Activated T-helper 1 cell treated with anti-CD3 and anti-CD28 coated beads, Interleukin-12 subunit alpha, Interleukin-12 subunit beta, Interleukin-2, Interleukin-4 antibody, amounts not matched to agents 30 ng/mL and 10 ng/mL and 1 ng/mL, durations not matched to agents 14 hours and 24 hours and 36 hours (primary cell): ENCODE measurements at regions not wholly inside any gene's neighbourhood (a gene's known extent, or its start where the extent isn't known, plus 50 kb on each side); places are given as distances from the start of the nearest gene placed in this dataset.

Experiments
- DNase-seq: peaks from one replicate; pipeline ENCODE4 v3.0.0; 2021; ENCODE audit warnings: low spot score
- H3K27ac Mint-ChIP-seq: one replicate; pipeline ENCODE4 v1.8.0; 2021; ENCODE audit warnings: mild to moderate bottlenecking, mixed read lengths
- H3K27me3 Mint-ChIP-seq: one replicate; pipeline ENCODE4 v1.8.0; 2022; ENCODE audit warnings: mild to moderate bottlenecking, moderate library complexity, mixed read lengths; ENCODE audit not compliant: insufficient read depth
- H3K36me3 Mint-ChIP-seq: one replicate; pipeline ENCODE4 v1.8.0; 2021; ENCODE audit warnings: low read depth, mixed read lengths
- H3K4me1 Mint-ChIP-seq: one replicate; pipeline ENCODE4 v1.8.0; 2021; ENCODE audit warnings: low read depth, mixed read lengths
- H3K4me3 Mint-ChIP-seq: one replicate; pipeline ENCODE4 v1.8.0; 2021; ENCODE audit warnings: mild to moderate bottlenecking, moderate library complexity, mixed read lengths
- H3K9me3 Mint-ChIP-seq: one replicate; pipeline ENCODE4 v1.8.0; 2021; ENCODE audit warnings: mixed read lengths
- intact Hi-C: fragments of 100-400 bp; cut with micrococcal nuclease; formaldehyde crosslinking; loops from one replicate; pipeline ENCODE4 v1.15.1; 2024

GRCh38 chr7:32169228-32169627, 99.0 kb upstream of the PDE1C start:
- Mint-ChIP-seq H3K9me3 (no peaks in the 10 kb centered on the region), H3K36me3 (no peaks in the 10 kb centered on the region), H3K4me3 (no peak overlapping the region), H3K27me3 (no peaks in the 10 kb centered on the region), H3K4me1 (no peaks in the 10 kb centered on the region), H3K27ac (no peak overlapping the region)
- intact Hi-C loops = no loop called here
- DNase-seq = no peak

GRCh38 chr7:32167815-32168214, 97.6 kb upstream of the PDE1C start:
- Mint-ChIP-seq H3K4me1 (no peaks in the 10 kb centered on the region), H3K36me3 (no peaks in the 10 kb centered on the region), H3K9me3 (no peaks in the 10 kb centered on the region), H3K27ac (no peak overlapping the region), H3K27me3 (no peaks in the 10 kb centered on the region), H3K4me3 (no peak overlapping the region)
- DNase-seq = no peak
- intact Hi-C loops = no loop called here

- Mint-ChIP-seq H3K4me3 (no peak overlapping the region), H3K36me3 (no peaks in the 10 kb centered on the region), H3K27me3 (no peaks in the 10 kb centered on the region), H3K4me1 (no peaks in the 10 kb centered on the region), H3K9me3 (no peaks in the 10 kb centered on the region), H3K27ac (no peak overlapping the region)
- intact Hi-C loops = no loop called here
- no peak for DNase-seq
Observed at GRCh38 chr7:32167256-32167655, 97.0 kb upstream of the PDE1C start.

- no peaks in the 10 kb centered on the region for H3K9me3 Mint-ChIP-seq
- H3K4me1 Mint-ChIP-seq = no peaks in the 10 kb centered on the region
- H3K4me3 Mint-ChIP-seq = no peak overlapping the region
- H3K27ac Mint-ChIP-seq = no peak overlapping the region
- no peaks in the 10 kb centered on the region for H3K27me3 Mint-ChIP-seq
- DNase-seq = no peak
- intact Hi-C loops = no loop called here
- no peaks in the 10 kb centered on the region for H3K36me3 Mint-ChIP-seq
Observed at GRCh38 chr7:32164341-32164996, 94.3 kb upstream of the PDE1C start.

GRCh38 chr7:32163896-32164295, 93.7 kb upstream of the PDE1C start:
- Mint-ChIP-seq H3K4me1 (no peaks in the 10 kb centered on the region), H3K27ac (no peak overlapping the region), H3K27me3 (no peaks in the 10 kb centered on the region), H3K9me3 (no peaks in the 10 kb centered on the region), H3K36me3 (no peaks in the 10 kb centered on the region), H3K4me3 (no peak overlapping the region)
- no peak for DNase-seq
- intact Hi-C loops = no loop called here

- Mint-ChIP-seq H3K9me3 (no peaks in the 10 kb centered on the region), H3K36me3 (no peaks in the 10 kb centered on the region), H3K4me3 (no peak overlapping the region), H3K27me3 (no peaks in the 10 kb centered on the region), H3K4me1 (no peaks in the 10 kb centered on the region), H3K27ac (no peak overlapping the region)
- intact Hi-C loops = no loop called here
- no peak for DNase-seq
Observed at GRCh38 chr7:32163141-32163806, 93.1 kb upstream of the PDE1C start.

- no peaks in the 10 kb centered on the region for H3K4me1 Mint-ChIP-seq
- DNase-seq = no peak
- no peaks in the 10 kb centered on the region for H3K36me3 Mint-ChIP-seq
- H3K27ac Mint-ChIP-seq = no peak overlapping the region
- intact Hi-C loops = no loop called here
- no peaks in the 10 kb centered on the region for H3K9me3 Mint-ChIP-seq
- no peak overlapping the region for H3K4me3 Mint-ChIP-seq
- no peaks in the 10 kb centered on the region for H3K27me3 Mint-ChIP-seq
Observed at GRCh38 chr7:32161708-32162107, 91.5 kb upstream of the PDE1C start.

GRCh38 chr7:32158751-32159745, 88.8 kb upstream of the PDE1C start:
- intact Hi-C loops = no loop called here
- no peak for DNase-seq
- Mint-ChIP-seq H3K4me1 (no peaks in the 10 kb centered on the region), H3K27me3 (no peaks in the 10 kb centered on the region), H3K4me3 (no peak overlapping the region), H3K9me3 (no peaks in the 10 kb centered on the region), H3K36me3 (no peaks in the 10 kb centered on the region), H3K27ac (no peak overlapping the region)

- no peaks in the 10 kb centered on the region for H3K36me3 Mint-ChIP-seq
- H3K27me3 Mint-ChIP-seq = no peaks in the 10 kb centered on the region
- intact Hi-C loops = no loop called here
- no peaks in the 10 kb centered on the region for H3K4me1 Mint-ChIP-seq
- no peak for DNase-seq
- no peaks in the 10 kb centered on the region for H3K9me3 Mint-ChIP-seq
- H3K27ac Mint-ChIP-seq = no peak overlapping the region
- no peak overlapping the region for H3K4me3 Mint-ChIP-seq
Observed at GRCh38 chr7:32158076-32158475, 87.9 kb upstream of the PDE1C start.

GRCh38 chr7:32155712-32156111, 85.5 kb upstream of the PDE1C start:
- no peak for DNase-seq
- Mint-ChIP-seq H3K36me3 (no peaks in the 10 kb centered on the region), H3K4me3 (no peak overlapping the region), H3K9me3 (no peaks in the 10 kb centered on the region), H3K27me3 (no peaks in the 10 kb centered on the region), H3K27ac (no peak overlapping the region), H3K4me1 (no peaks in the 10 kb centered on the region)
- intact Hi-C loops = no loop called here

GRCh38 chr7:32154797-32155196, 84.6 kb upstream of the PDE1C start:
- Mint-ChIP-seq H3K4me3 (no peak overlapping the region), H3K27ac (no peak overlapping the region), H3K36me3 (no peaks in the 10 kb centered on the region), H3K9me3 (no peaks in the 10 kb centered on the region), H3K4me1 (no peaks in the 10 kb centered on the region), H3K27me3 (no peaks in the 10 kb centered on the region)
- intact Hi-C loops = no loop called here
- DNase-seq = no peak

- Mint-ChIP-seq H3K4me1 (no peaks in the 10 kb centered on the region), H3K27ac (no peak overlapping the region), H3K27me3 (no peaks in the 10 kb centered on the region), H3K4me3 (no peak overlapping the region), H3K9me3 (no peaks in the 10 kb centered on the region), H3K36me3 (no peaks in the 10 kb centered on the region)
- intact Hi-C loops = no loop called here
- no peak for DNase-seq
Observed at GRCh38 chr7:32153006-32153405, 82.8 kb upstream of the PDE1C start.

GRCh38 chr7:32152576-32152975, 82.4 kb upstream of the PDE1C start:
- no peak overlapping the region for H3K4me3 Mint-ChIP-seq
- H3K4me1 Mint-ChIP-seq = no peaks in the 10 kb centered on the region
- no peaks in the 10 kb centered on the region for H3K36me3 Mint-ChIP-seq
- no peaks in the 10 kb centered on the region for H3K9me3 Mint-ChIP-seq
- no peak for DNase-seq
- intact Hi-C loops = no loop called here
- H3K27ac Mint-ChIP-seq = no peak overlapping the region
- no peaks in the 10 kb centered on the region for H3K27me3 Mint-ChIP-seq
